Endothelial cell of umbilical vein (primary cell): ENCODE measurements at regions not wholly inside any gene's neighbourhood (a gene's known extent, or its start where the extent isn't known, plus 50 kb on each side); places are given as distances from the start of the nearest gene placed in this dataset.

Experiments
- BruUV-seq: library from RNA; stranded (reverse); fragments of 400-500 nt; replicated peaks from 2 replicates; lab custom pipeline; 2021; lab: Mats Ljungman, UMichigan
- CTCF ChIA-PET: fragments of 300-600, 350-600 bp; sonication (Branson Sonifier 250); formaldehyde crosslinking; loops from one replicate; lab custom pipeline; 2021; ENCODE audit warnings: antibody characterized with exemption, inconsistent platforms; lab: Charles Lee
- POLR2A ChIA-PET: fragments of 300-600, 350-600 bp; sonication (Branson Sonifier 250); formaldehyde crosslinking; loops from one replicate; lab custom pipeline; 2021; ENCODE audit warnings: antibody characterized with exemption, inconsistent platforms; lab: Charles Lee
- DNase-seq: peaks from one replicate; pipeline ENCODE4 v3.0.0-alpha.2; 2011; ENCODE audit warnings: low read depth, low spot score
- FAIRE-seq: peaks from 2 replicates; lab custom pipeline; 2011; peaks lifted over from hg19 to GRCh38; lab: Jason Lieb, UNC
- H2AFZ ChIP-seq: 2 replicates; pipeline ENCODE4 v1.6.0; 2012; ENCODE audit warnings: low read depth, low read length, control low read depth, inconsistent platforms
- H3K27ac ChIP-seq: 2 replicates; pipeline ENCODE4 v1.5.1; 2011; ENCODE audit warnings: low read depth, mild to moderate bottlenecking, control low read depth, low read length, moderate library complexity; ENCODE audit not compliant: insufficient read depth
- H3K27me3 ChIP-seq, 2 experiments: 2 replicates each; pipeline versions ENCODE4 v1.6.0 to v1.6.1; 2011; ENCODE audit warnings: low read length in 2 of 2, mixed read lengths in 1 of 2; ENCODE audit not compliant: control insufficient read depth in 2 of 2, insufficient read depth in 2 of 2
- H3K36me3 ChIP-seq, 2 experiments: 2 replicates in 1 of 2; 3 replicates in 1 of 2; pipeline ENCODE4 v1.5.1; 2011; ENCODE audit warnings: low read length in 2 of 2, mild to moderate bottlenecking in 1 of 2, moderate library complexity in 1 of 2; ENCODE audit not compliant: control insufficient read depth in 2 of 2, insufficient read depth in 2 of 2; ENCODE audit errors: extremely low read depth in 1 of 2
- H3K4me1 ChIP-seq: 3 replicates; pipeline ENCODE4 v1.5.1; 2011; ENCODE audit warnings: mild to moderate bottlenecking, low read length; ENCODE audit not compliant: control insufficient read depth, insufficient read depth; ENCODE audit errors: extremely low read depth
- H3K4me2 ChIP-seq: 2 replicates; pipeline ENCODE4 v1.6.1; 2011; ENCODE audit warnings: low read length, control low read depth, mixed read lengths; ENCODE audit not compliant: insufficient read depth
- H3K4me3 ChIP-seq, 3 experiments: fragments of 200-600 bp in 1 of 3; sonication (generic), shearing (Covaris generic) in 1 of 3; replicated peaks in 1 of 3; 2 replicates each; pipeline ENCODE4 v1.5.1; 2011 to 2016; ENCODE audit warnings: control low read depth in 3 of 3, low read length in 3 of 3, mild to moderate bottlenecking in 2 of 3, inconsistent platforms in 1 of 3, low read depth in 1 of 3, moderate library complexity in 1 of 3; ENCODE audit not compliant: insufficient read depth in 1 of 3
- H3K79me2 ChIP-seq: 2 replicates; pipeline ENCODE4 v1.6.0; 2012; ENCODE audit warnings: low read length, inconsistent platforms; ENCODE audit not compliant: control insufficient read depth, insufficient read depth
- H3K9ac ChIP-seq: replicated peaks from 2 replicates; pipeline ENCODE3; 2011; ENCODE audit warnings: low read length, control low read depth; ENCODE audit not compliant: insufficient read depth; ENCODE audit errors: extremely low read depth
- H3K9me1 ChIP-seq: replicated peaks from 3 replicates; pipeline ENCODE4 v1.6.0; 2011; ENCODE audit warnings: mild to moderate bottlenecking, low read length; ENCODE audit not compliant: control insufficient read depth, insufficient read depth; ENCODE audit errors: extremely low read depth
- H3K9me3 ChIP-seq: replicated peaks from 2 replicates; pipeline ENCODE4 v1.5.1; 2012; ENCODE audit warnings: low read length, inconsistent platforms; ENCODE audit not compliant: control insufficient read depth, insufficient read depth
- H4K20me1 ChIP-seq: replicated peaks from 2 replicates; pipeline ENCODE3; 2011; ENCODE audit warnings: mild to moderate bottlenecking, low read length; ENCODE audit not compliant: control insufficient read depth, insufficient read depth; ENCODE audit errors: extremely low read depth
- EZH2 ChIP-seq: IDR thresholded peaks from 2 replicates; pipeline ENCODE4 v1.6.1; 2012; ENCODE audit warnings: borderline replicate concordance, low read depth, mild to moderate bottlenecking, moderate library complexity, low read length, inconsistent platforms; ENCODE audit not compliant: severe bottlenecking
- FOS ChIP-seq: IDR thresholded peaks from 2 replicates; pipeline ENCODE4 v1.6.1; 2011; ENCODE audit warnings: mild to moderate bottlenecking, low read length, moderate library complexity, borderline replicate concordance; ENCODE audit not compliant: insufficient read depth
- GATA2 ChIP-seq: IDR thresholded peaks from 2 replicates; pipeline ENCODE4 v1.7.0; 2011; ENCODE audit warnings: low read depth, mild to moderate bottlenecking, moderate library complexity, mixed read lengths, low read length; ENCODE audit not compliant: insufficient read length, insufficient read depth
- JUN ChIP-seq: IDR thresholded peaks from 2 replicates; pipeline ENCODE4 v1.6.1; 2011; ENCODE audit warnings: borderline replicate concordance, low read depth; ENCODE audit not compliant: insufficient read length, insufficient read depth
- MYC ChIP-seq: IDR thresholded peaks from one replicate; pipeline ENCODE4 v1.6.1; 2011; ENCODE audit warnings: mild to moderate bottlenecking, low read depth, low read length
- POLR2A ChIP-seq: IDR thresholded peaks from 2 replicates; pipeline ENCODE4 v1.6.1; 2012; ENCODE audit warnings: low read depth, mild to moderate bottlenecking, control low read depth, low read length
- POLR2AphosphoS5 ChIP-seq: IDR thresholded peaks from 2 replicates; pipeline ENCODE4 v1.6.1; 2012; ENCODE audit warnings: low read depth, mild to moderate bottlenecking, control low read depth, low read length, moderate library complexity; ENCODE audit not compliant: insufficient read depth
- dilution Hi-C: fragments of 300-500 bp; cut with MboI; formaldehyde crosslinking; loops from one replicate; pipeline ENCODE4 v1.15.0; 2019; ENCODE audit warnings: low sequenced_read_pairs; ENCODE audit not compliant: extremely low pct_ligation_motif_present
- intact Hi-C: fragments of 100-400 bp; cut with micrococcal nuclease; formaldehyde crosslinking; loops from one replicate; pipeline ENCODE4 v1.10.0; 2022
- TF ChIP-seq, protein P1 (sequence below): IDR thresholded peaks from 2 replicates; pipeline ENCODE4 v1.6.1; 2011; ENCODE audit not compliant: insufficient read depth, insufficient read length
- TF ChIP-seq, protein P2 (sequence below), 2 donors: IDR thresholded peaks; 1 replicate in 1 of 2; 2 replicates in 1 of 2; pipeline ENCODE4 v1.5.1; 2011; ENCODE audit warnings: low read length in 2 of 2, mild to moderate bottlenecking in 2 of 2, moderate library complexity in 2 of 2, control low read depth in 1 of 2, inconsistent platforms in 1 of 2, low read depth in 1 of 2; ENCODE audit not compliant: insufficient read depth in 1 of 2; ENCODE audit errors: extremely low read depth in 1 of 2

DNA sequence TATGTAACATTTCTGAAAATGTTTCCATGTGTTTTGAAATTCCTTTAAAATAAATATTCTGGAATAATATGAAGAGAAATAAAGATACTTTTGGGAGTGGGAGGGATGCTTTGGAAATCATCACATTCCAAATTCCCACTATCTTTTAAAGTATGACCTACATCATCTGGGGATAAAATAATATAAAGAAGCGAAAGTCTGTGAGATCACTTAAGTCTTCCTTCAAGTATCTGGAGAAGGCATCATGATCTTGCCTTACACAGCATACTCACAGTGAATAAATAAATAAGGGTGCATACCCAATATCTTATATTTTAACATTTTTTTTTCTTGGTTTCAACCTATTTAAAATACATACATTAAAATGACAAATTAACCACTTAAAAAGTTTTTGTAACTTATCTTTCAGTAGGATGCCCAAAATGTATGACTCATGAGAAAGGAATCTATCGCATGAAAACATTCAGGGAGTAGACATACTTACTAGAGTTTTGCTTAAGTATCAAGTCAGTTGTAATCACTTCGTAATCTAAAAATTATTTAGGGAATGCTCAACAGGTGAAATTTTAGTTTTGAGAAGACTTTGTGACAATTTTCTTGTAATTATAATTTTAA, 248.3 kb upstream of the COL3A1 start:
- H4K20me1 ChIP-seq = no peaks in the 10 kb centered on the region
- H2AFZ ChIP-seq = no peak overlapping the region
- dilution Hi-C loops (no loop called here), intact Hi-C loops (no loop called here)
- DNase-seq = peak; percentile 43
- no peak overlapping the region for H3K9ac ChIP-seq
- TF ChIP-seq FOS = peak; percentile 65
- peak; percentile 26 for TF ChIP-seq JUN
- TF ChIP-seq EZH2 = no peak
- no peaks in the 10 kb centered on the region for H3K9me3 ChIP-seq
- no TSS peak for BruUV-seq
- H3K27me3 ChIP-seq = no peaks in the 10 kb centered on the region
- peaks cover 2% of the 10 kb centered on the region for H3K4me1 ChIP-seq
- H3K4me3 ChIP-seq = no peak overlapping the region
- H3K79me2 ChIP-seq = no peaks in the 10 kb centered on the region
- H3K4me2 ChIP-seq = no peak overlapping the region
- ChIA-PET CTCF (no interaction called here), POLR2A (no interaction called here)
- H3K9me1 ChIP-seq = no peaks in the 10 kb centered on the region
- no peak for FAIRE-seq
- H3K36me3 ChIP-seq = no peaks in the 10 kb centered on the region
- no peak overlapping the region for H3K27ac ChIP-seq

DNA sequence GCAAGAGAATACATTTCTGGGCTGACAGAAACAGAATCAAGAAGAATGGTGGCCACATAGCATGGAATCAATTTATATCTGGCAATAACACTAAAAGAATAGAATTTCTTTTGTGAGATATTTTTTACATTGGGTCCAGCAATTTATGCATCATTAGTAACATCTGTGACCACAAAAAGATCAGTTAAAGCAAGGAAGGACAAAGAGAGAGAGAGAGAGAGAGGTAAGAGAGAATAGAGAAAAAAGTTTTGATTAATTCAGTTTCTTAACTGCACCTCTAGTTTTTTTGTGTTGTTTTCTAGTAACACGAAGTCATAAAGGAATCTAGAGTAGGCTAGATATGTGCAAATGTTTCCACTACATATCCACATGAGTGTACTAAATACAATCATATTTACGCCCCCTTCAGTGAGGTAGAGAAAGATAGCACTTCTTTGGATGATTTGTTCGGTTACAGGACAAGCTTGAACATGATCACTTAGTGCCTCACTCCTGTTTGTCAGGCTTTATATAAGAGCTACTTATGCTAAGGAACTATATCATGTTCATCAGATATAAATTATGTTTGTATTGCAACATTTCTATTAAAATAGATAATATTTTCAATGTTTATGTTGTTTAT, 247.4 kb upstream of the COL3A1 start:
- Histone ChIP-seq H3K36me3 (no peaks in the 10 kb centered on the region), H3K4me1 (peaks cover 2% of the 10 kb centered on the region), H3K4me2 (no peak overlapping the region), H3K9ac (no peak overlapping the region), H3K9me3 (no peaks in the 10 kb centered on the region), H3K4me3 (no peak overlapping the region), H3K79me2 (no peaks in the 10 kb centered on the region), H4K20me1 (no peaks in the 10 kb centered on the region), H3K27me3 (no peaks in the 10 kb centered on the region), H3K9me1 (no peaks in the 10 kb centered on the region), H3K27ac (no peak overlapping the region), H2AFZ (no peak overlapping the region)
- no TSS peak for BruUV-seq
- ChIA-PET POLR2A (no interaction called here), CTCF (no interaction called here)
- FAIRE-seq = no peak
- dilution Hi-C loops (no loop called here), intact Hi-C loops (no loop called here)
- no peak for DNase-seq
- TF ChIP-seq, protein P1, sequence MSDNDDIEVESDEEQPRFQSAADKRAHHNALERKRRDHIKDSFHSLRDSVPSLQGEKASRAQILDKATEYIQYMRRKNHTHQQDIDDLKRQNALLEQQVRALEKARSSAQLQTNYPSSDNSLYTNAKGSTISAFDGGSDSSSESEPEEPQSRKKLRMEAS = no peak
- TF ChIP-seq EZH2 (no peak), POLR2AphosphoS5 (no peak), JUN (no peak), MYC (no peak), POLR2A (no peak), FOS (no peak), GATA2 (no peak)
- TF ChIP-seq, protein P2, sequence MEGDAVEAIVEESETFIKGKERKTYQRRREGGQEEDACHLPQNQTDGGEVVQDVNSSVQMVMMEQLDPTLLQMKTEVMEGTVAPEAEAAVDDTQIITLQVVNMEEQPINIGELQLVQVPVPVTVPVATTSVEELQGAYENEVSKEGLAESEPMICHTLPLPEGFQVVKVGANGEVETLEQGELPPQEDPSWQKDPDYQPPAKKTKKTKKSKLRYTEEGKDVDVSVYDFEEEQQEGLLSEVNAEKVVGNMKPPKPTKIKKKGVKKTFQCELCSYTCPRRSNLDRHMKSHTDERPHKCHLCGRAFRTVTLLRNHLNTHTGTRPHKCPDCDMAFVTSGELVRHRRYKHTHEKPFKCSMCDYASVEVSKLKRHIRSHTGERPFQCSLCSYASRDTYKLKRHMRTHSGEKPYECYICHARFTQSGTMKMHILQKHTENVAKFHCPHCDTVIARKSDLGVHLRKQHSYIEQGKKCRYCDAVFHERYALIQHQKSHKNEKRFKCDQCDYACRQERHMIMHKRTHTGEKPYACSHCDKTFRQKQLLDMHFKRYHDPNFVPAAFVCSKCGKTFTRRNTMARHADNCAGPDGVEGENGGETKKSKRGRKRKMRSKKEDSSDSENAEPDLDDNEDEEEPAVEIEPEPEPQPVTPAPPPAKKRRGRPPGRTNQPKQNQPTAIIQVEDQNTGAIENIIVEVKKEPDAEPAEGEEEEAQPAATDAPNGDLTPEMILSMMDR (IDR thresholded peaks at IDR 0.05; ENCODE audit: extremely low read depth in 1 of 2, insufficient read depth in 1 of 2, low read depth in 1 of 2, low read length in 2 of 2) = no peak
